H9 (cell line): ENCODE measurements at regions not wholly inside any gene's neighbourhood (a gene's known extent, or its start where the extent isn't known, plus 50 kb on each side); places are given as distances from the start of the nearest gene placed in this dataset.

Experiments used
- DNase-seq: peaks from one replicate; pipeline ENCODE4 v3.0.0-alpha.2; 2017
- H2AFZ ChIP-seq: one replicate; pipeline ENCODE4 v1.6.1; 2013; ENCODE audit warnings: mild to moderate bottlenecking, low read length, control low read depth, moderate library complexity
- H2AK5ac ChIP-seq: 2 replicates; pipeline ENCODE4 v1.6.1; 2013; ENCODE audit warnings: low read length, control low read depth, mixed read lengths; ENCODE audit not compliant: insufficient read length
- H2BK120ac ChIP-seq: one replicate; pipeline ENCODE4 v1.6.1; 2013; ENCODE audit warnings: low read depth, mild to moderate bottlenecking, low read length, control low read depth, inconsistent platforms; ENCODE audit not compliant: poor library complexity, severe bottlenecking
- H2BK12ac ChIP-seq: 2 replicates; pipeline ENCODE4 v1.6.1; 2013; ENCODE audit warnings: low read length, control low read depth, mixed read lengths, low read depth; ENCODE audit not compliant: insufficient read length
- H2BK15ac ChIP-seq: 2 replicates; pipeline ENCODE4 v1.6.1; 2013; ENCODE audit warnings: low read depth, low read length, control low read depth
- H2BK20ac ChIP-seq: one replicate; pipeline ENCODE4 v1.6.1; 2013; ENCODE audit warnings: low read depth, mild to moderate bottlenecking, low read length, control low read depth, inconsistent platforms; ENCODE audit not compliant: poor library complexity, severe bottlenecking
- H2BK5ac ChIP-seq: 2 replicates; pipeline ENCODE4 v1.6.1; 2013; ENCODE audit warnings: low read length, control low read depth, mixed read lengths; ENCODE audit not compliant: insufficient read length
- H3K14ac ChIP-seq: 2 replicates; pipeline ENCODE4 v1.6.1; 2013; ENCODE audit warnings: low read length, control low read depth; ENCODE audit not compliant: insufficient read depth
- H3K18ac ChIP-seq: 2 replicates; pipeline ENCODE4 v1.6.1; 2013; ENCODE audit warnings: low read depth, mild to moderate bottlenecking, mixed read lengths, low read length, control low read depth; ENCODE audit not compliant: insufficient read length
- H3K23ac ChIP-seq: 2 replicates; pipeline ENCODE4 v1.6.1; 2013; ENCODE audit warnings: low read length, control low read depth, mixed read lengths, low read depth; ENCODE audit not compliant: insufficient read length
- H3K23me2 ChIP-seq: 2 replicates; pipeline ENCODE4 v1.6.1; 2013; ENCODE audit warnings: low read depth, mild to moderate bottlenecking, mixed read lengths, low read length, control low read depth; ENCODE audit not compliant: insufficient read length, poor library complexity, severe bottlenecking
- H3K27ac ChIP-seq: 2 replicates; pipeline ENCODE4 v1.5.1; 2013; ENCODE audit warnings: low read length, control low read depth, mixed read lengths, low read depth; ENCODE audit not compliant: insufficient read length
- H3K27me3 ChIP-seq: 2 replicates; pipeline ENCODE4 v1.6.1; 2013; ENCODE audit warnings: low read length, control low read depth, inconsistent platforms; ENCODE audit not compliant: insufficient read depth
- H3K4ac ChIP-seq: 2 replicates; pipeline ENCODE4 v1.6.1; 2013; ENCODE audit warnings: low read depth, mild to moderate bottlenecking, control low read depth, inconsistent platforms, low read length, moderate library complexity
- H3K4me1 ChIP-seq: 2 replicates; pipeline ENCODE4 v1.6.1; 2013; ENCODE audit warnings: low read length, control low read depth, inconsistent platforms; ENCODE audit not compliant: insufficient read depth
- H3K4me2 ChIP-seq: 2 replicates; pipeline ENCODE4 v1.6.1; 2013; ENCODE audit warnings: low read length, control low read depth, mixed read lengths; ENCODE audit not compliant: insufficient read length, insufficient read depth
- H3K56ac ChIP-seq: 2 replicates; pipeline ENCODE4 v1.6.1; 2013; ENCODE audit warnings: low read depth, mild to moderate bottlenecking, mixed read lengths, low read length, control low read depth; ENCODE audit not compliant: insufficient read length
- H3K79me1 ChIP-seq: 2 replicates; pipeline ENCODE4 v1.6.1; 2013; ENCODE audit warnings: low read depth, mild to moderate bottlenecking, moderate library complexity, low read length, control low read depth, inconsistent platforms; ENCODE audit not compliant: insufficient read depth, poor library complexity, severe bottlenecking
- H3K79me2 ChIP-seq: 2 replicates; pipeline ENCODE4 v1.6.1; 2013; ENCODE audit warnings: low read length, control low read depth, inconsistent platforms; ENCODE audit not compliant: insufficient read depth
- H3K9ac ChIP-seq: 2 replicates; pipeline ENCODE4 v1.6.1; 2013; ENCODE audit warnings: low read length, control low read depth, mixed read lengths; ENCODE audit not compliant: insufficient read length; ENCODE audit errors: extremely low read depth
- H3K9me3 ChIP-seq: one replicate; pipeline ENCODE4 v1.6.1; 2013; ENCODE audit warnings: low read depth, low read length, inconsistent platforms; ENCODE audit not compliant: control insufficient read depth
- H3T11ph ChIP-seq: one replicate; pipeline ENCODE4 v1.6.1; 2013; ENCODE audit warnings: mild to moderate bottlenecking, low read length, control low read depth, inconsistent platforms
- H4K20me1 ChIP-seq: one replicate; pipeline ENCODE4 v1.6.1; 2013; ENCODE audit not compliant: control insufficient read depth, insufficient read length, insufficient read depth
- H4K5ac ChIP-seq: 2 replicates; pipeline ENCODE4 v1.6.1; 2013; ENCODE audit warnings: low read depth, mild to moderate bottlenecking, mixed read lengths, low read length, control low read depth; ENCODE audit not compliant: insufficient read length
- H4K8ac ChIP-seq: replicated peaks from 2 replicates; pipeline ENCODE4 v1.6.1; 2013; ENCODE audit warnings: low read length, control low read depth, mixed read lengths, low read depth; ENCODE audit not compliant: insufficient read length
- H4K91ac ChIP-seq: 2 replicates; pipeline ENCODE4 v1.6.1; 2013; ENCODE audit warnings: low read depth, mild to moderate bottlenecking, moderate library complexity, mixed read lengths, low read length, control low read depth; ENCODE audit not compliant: insufficient read length
- H3K27ac Mint-ChIP-seq, 3 experiments: 2 replicates in 2 of 3; 3 replicates in 1 of 3; pipeline ENCODE4 v1.8.0; 2020 to 2021; ENCODE audit warnings: mixed read lengths in 3 of 3, mild to moderate bottlenecking in 1 of 3, moderate library complexity in 1 of 3
- H3K27me3 Mint-ChIP-seq: 2 replicates; pipeline ENCODE4 v1.8.0; 2021; ENCODE audit warnings: low read depth, mild to moderate bottlenecking, moderate library complexity, mixed read lengths
- H3K36me3 Mint-ChIP-seq, 3 experiments: 2 replicates in 2 of 3; 3 replicates in 1 of 3; pipeline ENCODE4 v1.8.0; 2020 to 2021; ENCODE audit warnings: low read depth in 3 of 3, mixed read lengths in 3 of 3; ENCODE audit not compliant: insufficient read depth in 1 of 3
- H3K4me1 Mint-ChIP-seq, 2 experiments: 2 replicates each; pipeline ENCODE4 v1.8.0; 2020; ENCODE audit warnings: mixed read lengths in 2 of 2
- H3K4me3 Mint-ChIP-seq, 2 experiments: 2 replicates in 1 of 2; 3 replicates in 1 of 2; pipeline ENCODE4 v1.8.0; 2020 to 2021; ENCODE audit warnings: mild to moderate bottlenecking in 2 of 2, mixed read lengths in 2 of 2, moderate library complexity in 1 of 2
- H3K9me3 Mint-ChIP-seq, 2 experiments: 2 replicates in 1 of 2; 3 replicates in 1 of 2; pipeline ENCODE4 v1.8.0; 2020; ENCODE audit warnings: mild to moderate bottlenecking in 2 of 2, mixed read lengths in 2 of 2, moderate library complexity in 1 of 2
- WGBS: extraction: QIAGEN DNeasy Blood & Tissue Kit; methylation state at CpG from one replicate; pipeline ENCODE4 v1.1.7; 2013; ENCODE audit warnings: missing lambda C conversion rate, low lambda C conversion rate, mixed read lengths; ENCODE audit not compliant: insufficient read length; ENCODE audit errors: extremely low coverage; 5-methylcytosine and 5-hydroxymethylcytosine counted together
- TF ChIP-seq, protein P1 (sequence below): fragments of 200-600 bp; sonication (generic); conservative IDR thresholded peaks from 3 replicates; pipeline ENCODE4 v1.8.0; 2021; ENCODE audit warnings: antibody characterized with exemption, mild to moderate bottlenecking

DNA sequence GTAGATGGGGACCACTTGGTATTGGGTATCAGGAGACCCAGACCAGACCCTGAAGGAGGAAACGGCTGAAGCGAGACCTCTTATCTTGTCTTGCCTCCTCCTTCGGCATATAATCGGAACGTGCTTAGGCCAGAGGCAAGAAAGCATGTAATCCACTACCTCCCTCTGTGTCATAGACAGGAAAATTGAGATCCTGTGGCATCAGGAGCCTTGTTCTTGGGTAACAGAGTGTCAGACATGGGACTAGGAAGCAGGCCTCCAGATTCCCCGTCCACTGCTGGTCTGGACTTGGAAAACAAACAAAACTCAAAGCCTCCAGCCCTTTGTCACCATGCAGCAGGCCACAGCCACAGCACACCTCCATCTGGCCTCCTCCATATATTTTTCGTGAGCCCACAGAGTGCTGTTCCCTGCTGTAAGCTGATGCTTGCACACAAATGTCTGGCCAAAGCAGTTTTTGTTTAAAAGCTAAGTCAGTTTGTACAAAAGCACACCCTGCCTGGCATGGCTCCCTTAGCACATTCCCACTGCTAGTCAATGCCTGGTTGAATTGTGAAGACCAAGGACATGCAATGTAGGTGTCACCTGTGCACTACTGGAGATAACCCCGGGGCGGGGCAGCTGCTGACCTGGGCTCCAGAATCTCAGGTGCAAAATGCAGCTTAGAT, 510.9 kb downstream of the RPS24 start:
- H3K4me1 ChIP-seq: no peaks in the 10 kb centered on the region

More for the DNA sequence above, 510.9 kb downstream of the RPS24 start:
- Mint-ChIP-seq H3K36me3 (no peaks in the 10 kb centered on the region), H3K27me3 (peaks cover 27% of the 10 kb centered on the region), H3K4me1 (peaks cover 4 to 23% of the 10 kb centered on the region in 2 experiments), H3K4me3 (no peak overlapping the region), H3K27ac (no peak overlapping the region), H3K9me3 (peaks cover 0 to 4% of the 10 kb centered on the region in 2 experiments; a peak in 3 of 5 replicates)
- Histone ChIP-seq H3K14ac (no peak overlapping the region), H4K5ac (no peak overlapping the region), H3K9me3 (no peaks in the 10 kb centered on the region), H4K20me1 (no peaks in the 10 kb centered on the region), H2BK15ac (no peak overlapping the region), H2BK120ac (no peak overlapping the region), H4K91ac (no peak overlapping the region), H3K23ac (no peak overlapping the region), H2AFZ (no peak overlapping the region), H3K9ac (no peak overlapping the region), H2BK12ac (no peak overlapping the region), H3K18ac (no peak overlapping the region), H3K79me2 (no peaks in the 10 kb centered on the region), H2BK5ac (no peak overlapping the region), H4K8ac (no peak overlapping the region), H3K79me1 (no peaks in the 10 kb centered on the region), H3K27ac (no peak overlapping the region), H3K23me2 (no peaks in the 10 kb centered on the region), H3K4me2 (no peak overlapping the region), H3K4ac (no peak overlapping the region), H2BK20ac (no peak overlapping the region), H3K27me3 (no peaks in the 10 kb centered on the region), H3T11ph (no peak overlapping the region), H2AK5ac (no peak overlapping the region), H3K56ac (no peak overlapping the region)
- DNase-seq: no peak
- TF ChIP-seq, protein P1, sequence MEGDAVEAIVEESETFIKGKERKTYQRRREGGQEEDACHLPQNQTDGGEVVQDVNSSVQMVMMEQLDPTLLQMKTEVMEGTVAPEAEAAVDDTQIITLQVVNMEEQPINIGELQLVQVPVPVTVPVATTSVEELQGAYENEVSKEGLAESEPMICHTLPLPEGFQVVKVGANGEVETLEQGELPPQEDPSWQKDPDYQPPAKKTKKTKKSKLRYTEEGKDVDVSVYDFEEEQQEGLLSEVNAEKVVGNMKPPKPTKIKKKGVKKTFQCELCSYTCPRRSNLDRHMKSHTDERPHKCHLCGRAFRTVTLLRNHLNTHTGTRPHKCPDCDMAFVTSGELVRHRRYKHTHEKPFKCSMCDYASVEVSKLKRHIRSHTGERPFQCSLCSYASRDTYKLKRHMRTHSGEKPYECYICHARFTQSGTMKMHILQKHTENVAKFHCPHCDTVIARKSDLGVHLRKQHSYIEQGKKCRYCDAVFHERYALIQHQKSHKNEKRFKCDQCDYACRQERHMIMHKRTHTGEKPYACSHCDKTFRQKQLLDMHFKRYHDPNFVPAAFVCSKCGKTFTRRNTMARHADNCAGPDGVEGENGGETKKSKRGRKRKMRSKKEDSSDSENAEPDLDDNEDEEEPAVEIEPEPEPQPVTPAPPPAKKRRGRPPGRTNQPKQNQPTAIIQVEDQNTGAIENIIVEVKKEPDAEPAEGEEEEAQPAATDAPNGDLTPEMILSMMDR: no peak
- no CpG with 5 or more reads among the region's 9 CpGs for WGBS
